ENCODE measurements at regions not wholly inside any gene's neighbourhood (a gene's known extent, or its start where the extent isn't known, plus 50 kb on each side); places are given as distances from the start of the nearest gene placed in this dataset.
A peak's percentile ranks its signal among the peaks of the same experiment; 100 is the strongest.

DNA sequence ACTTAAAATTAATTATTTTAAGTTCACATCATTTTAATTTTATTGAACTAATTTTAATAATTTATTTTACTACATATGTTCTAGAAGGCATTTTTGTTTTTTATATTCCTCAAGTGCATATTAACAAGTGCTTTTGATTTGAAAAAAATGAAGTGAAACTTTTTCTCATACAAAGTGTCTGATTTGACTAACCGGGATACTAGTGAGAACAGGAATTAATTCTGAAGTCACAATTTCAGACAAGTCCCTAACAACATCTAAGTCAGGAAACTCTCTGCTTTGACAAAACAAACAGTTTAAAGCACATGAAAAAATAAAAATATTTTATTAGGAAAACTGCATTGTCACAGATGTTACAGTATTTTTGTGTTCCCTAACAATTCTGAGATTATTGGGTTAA is 1166.3 kb upstream of the CITED2 start:
- Histone ChIP-seq H3K4me3 (no peak overlapping the region), H3K36me3 (no peaks in the 10 kb centered on the region), H3K27me3 (no peaks in the 10 kb centered on the region), H3K9me3 (peaks cover 0 to 8% (median 2%) of the 10 kb centered on the region in 12 donors), H3K27ac (no peak overlapping the region), H3K4me1 (peaks cover 0 to 21% (median 11%) of the 10 kb centered on the region in 12 donors)
- DNase-seq (no peak), ATAC-seq (no peak)
- 82 to 90% (median 86%) methylated on average over 1 of the region's 1 CpG for WGBS, 4 donors
- TF ChIP-seq, protein P1, sequence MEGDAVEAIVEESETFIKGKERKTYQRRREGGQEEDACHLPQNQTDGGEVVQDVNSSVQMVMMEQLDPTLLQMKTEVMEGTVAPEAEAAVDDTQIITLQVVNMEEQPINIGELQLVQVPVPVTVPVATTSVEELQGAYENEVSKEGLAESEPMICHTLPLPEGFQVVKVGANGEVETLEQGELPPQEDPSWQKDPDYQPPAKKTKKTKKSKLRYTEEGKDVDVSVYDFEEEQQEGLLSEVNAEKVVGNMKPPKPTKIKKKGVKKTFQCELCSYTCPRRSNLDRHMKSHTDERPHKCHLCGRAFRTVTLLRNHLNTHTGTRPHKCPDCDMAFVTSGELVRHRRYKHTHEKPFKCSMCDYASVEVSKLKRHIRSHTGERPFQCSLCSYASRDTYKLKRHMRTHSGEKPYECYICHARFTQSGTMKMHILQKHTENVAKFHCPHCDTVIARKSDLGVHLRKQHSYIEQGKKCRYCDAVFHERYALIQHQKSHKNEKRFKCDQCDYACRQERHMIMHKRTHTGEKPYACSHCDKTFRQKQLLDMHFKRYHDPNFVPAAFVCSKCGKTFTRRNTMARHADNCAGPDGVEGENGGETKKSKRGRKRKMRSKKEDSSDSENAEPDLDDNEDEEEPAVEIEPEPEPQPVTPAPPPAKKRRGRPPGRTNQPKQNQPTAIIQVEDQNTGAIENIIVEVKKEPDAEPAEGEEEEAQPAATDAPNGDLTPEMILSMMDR (IDR thresholded peaks at IDR 0.05) = no peak
- no peak for TF ChIP-seq POLR2A (IDR thresholded peaks at IDR 0.05)
- intact Hi-C loops (cut with DNase I) = no loop called here

DNA sequence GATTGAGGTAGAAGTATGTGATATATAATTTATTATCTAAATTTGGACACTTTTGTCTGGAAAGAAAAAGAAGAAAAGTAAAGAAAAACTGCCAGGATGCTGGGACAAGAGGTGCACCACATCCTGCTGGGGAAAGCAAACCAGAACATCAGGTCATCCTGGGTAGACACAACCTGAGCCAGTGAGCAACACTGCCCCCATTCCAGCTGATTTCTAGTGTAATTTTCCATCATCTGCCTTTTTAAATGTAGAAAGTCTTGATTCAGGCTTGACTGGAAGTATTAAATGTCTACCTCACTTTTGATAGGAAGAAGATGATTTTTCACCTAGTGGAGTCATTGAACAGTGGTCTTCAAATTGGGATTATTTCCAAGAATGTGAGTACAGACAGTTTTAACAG is 1164.5 kb upstream of the CITED2 start:
- Histone ChIP-seq H3K36me3 (no peaks in the 10 kb centered on the region), H3K4me1 (peaks cover 0 to 21% (median 11%) of the 10 kb centered on the region in 12 donors), H3K27me3 (no peaks in the 10 kb centered on the region), H3K27ac (peak overlapping the region in 6 of 12 donors; percentile 39 to 79 (median 67)), H3K4me3 (no peak overlapping the region), H3K9me3 (peaks cover 0 to 26% (median 11%) of the 10 kb centered on the region in 12 donors)
- DNase-seq (no peak), ATAC-seq (no peak)
- TF ChIP-seq POLR2A (IDR thresholded peaks at IDR 0.05) = no peak
- TF ChIP-seq, protein P1 (IDR thresholded peaks at IDR 0.05) = no peak
- intact Hi-C loops (cut with DNase I) = no loop called here

DNA sequence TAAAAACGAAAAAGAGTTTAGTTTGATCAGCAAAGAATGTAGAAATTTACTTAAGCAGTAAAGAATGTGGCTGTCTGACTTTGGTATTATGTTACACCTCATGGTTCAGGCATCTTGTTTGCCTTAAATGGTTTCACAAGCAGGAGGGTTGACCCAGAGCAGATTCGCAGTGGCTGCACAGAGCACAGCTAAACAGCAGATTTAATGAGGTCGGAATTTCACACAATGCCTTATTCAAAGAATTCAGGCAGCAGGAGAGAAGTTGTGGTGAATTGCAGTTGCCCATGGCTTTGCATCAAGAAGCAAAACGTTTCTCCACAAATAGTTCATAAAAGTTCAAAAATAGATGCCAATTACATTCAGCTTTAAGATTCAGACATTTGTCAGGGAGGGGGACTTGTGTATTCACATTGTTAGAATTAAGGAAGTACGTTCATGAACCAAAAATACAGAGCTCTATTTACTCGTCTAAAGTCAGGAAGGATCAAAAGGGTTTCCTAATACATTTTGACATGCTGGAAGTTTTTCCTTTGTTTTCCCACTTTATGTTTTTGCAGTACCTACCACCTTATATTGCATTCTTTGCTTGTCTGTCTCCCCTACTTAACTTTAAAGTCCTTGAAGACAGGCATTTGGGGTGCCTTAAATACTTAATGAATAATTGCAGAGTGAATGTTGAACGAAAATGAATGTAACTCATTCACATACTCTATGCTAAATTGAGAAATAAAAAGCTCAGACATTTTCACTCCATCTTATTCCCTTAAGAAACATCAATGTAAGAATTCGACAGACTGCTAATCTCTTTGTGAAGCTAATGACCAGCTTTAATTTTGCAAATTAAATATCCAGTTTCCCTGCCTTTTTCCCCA is 1163.6 kb upstream of the CITED2 start:
- peaks cover 0 to 21% (median 11%) of the 10 kb centered on the region in 12 donors for H3K4me1 ChIP-seq
- TF ChIP-seq, protein P1 (IDR thresholded peaks at IDR 0.05) = no peak
- TF ChIP-seq POLR2A (IDR thresholded peaks at IDR 0.05) = no peak
- H3K9me3 ChIP-seq = peaks cover 0 to 34% (median 14%) of the 10 kb centered on the region in 12 donors
- ATAC-seq (peak; percentile 78 to 95 (median 90)), DNase-seq (peak in 2 of 5 donors; percentile 20 to 42)
- 20 to 28% (median 20%) methylated on average over 8 of the region's 8 CpGs for WGBS, 4 donors
- H3K4me3 ChIP-seq = no peak overlapping the region
- intact Hi-C loops (cut with DNase I) = no loop called here
- no peaks in the 10 kb centered on the region for H3K36me3 ChIP-seq
- peak overlapping the region in 11 of 12 donors; percentile 18 to 79 (median 47) for H3K27ac ChIP-seq
- H3K27me3 ChIP-seq = no peaks in the 10 kb centered on the region

DNA sequence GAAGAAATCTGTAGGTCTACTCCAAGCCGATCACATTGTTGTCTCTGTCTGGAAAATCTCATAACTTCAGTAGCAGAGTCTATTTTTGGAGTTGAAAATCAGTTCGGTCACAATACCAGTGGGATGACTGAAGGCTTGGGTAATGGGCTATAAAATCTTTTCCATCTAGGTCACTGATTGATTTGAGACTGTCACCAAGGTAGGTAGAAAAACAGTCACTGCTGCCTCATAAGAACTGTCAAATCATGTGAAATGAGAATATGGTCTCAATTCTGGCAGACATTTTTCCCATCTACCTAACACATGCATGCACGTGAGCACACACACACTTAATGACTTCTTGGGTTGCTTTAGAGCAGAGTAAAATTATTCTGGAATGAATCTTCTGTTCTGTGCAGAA is 1162.8 kb upstream of the CITED2 start:
- DNase-seq = no peak
- Histone ChIP-seq H3K36me3 (no peaks in the 10 kb centered on the region), H3K27ac (peak overlapping the region in 11 of 12 donors; percentile 18 to 79 (median 47)), H3K27me3 (no peaks in the 10 kb centered on the region), H3K4me1 (peaks cover 0 to 21% (median 11%) of the 10 kb centered on the region in 12 donors), H3K4me3 (no peak overlapping the region), H3K9me3 (peaks cover 0 to 39% (median 14%) of the 10 kb centered on the region in 12 donors)
- ATAC-seq = peak in 3 of 4 donors; percentile 50 to 76 (median 51)
- TF ChIP-seq, protein P1 (IDR thresholded peaks at IDR 0.05) = no peak
- no peak for TF ChIP-seq POLR2A (IDR thresholded peaks at IDR 0.05)
- intact Hi-C loops (cut with DNase I) = no loop called here
- WGBS, 4 donors = 32 to 42% (median 38%) methylated on average over 3 of the region's 3 CpGs

All from heart left ventricle (tissue), 16 donors.